CD4-positive, alpha-beta memory T cell (primary cell): ENCODE measurements at regions not wholly inside any gene's neighbourhood (a gene's known extent, or its start where the extent isn't known, plus 50 kb on each side); places are given as distances from the start of the nearest gene placed in this dataset.

Experiments
- CTCF ChIA-PET: fragments of 350-600 bp; sonication (Branson Sonifier 250); formaldehyde crosslinking; loops from one replicate; lab custom pipeline; 2021; ENCODE audit warnings: inconsistent platforms; ENCODE audit not compliant: partially characterized antibody; lab: Charles Lee
- POLR2A ChIA-PET: fragments of 350-600 bp; sonication (Branson Sonifier 250); formaldehyde crosslinking; loops from one replicate; lab custom pipeline; 2021; ENCODE audit not compliant: partially characterized antibody; lab: Charles Lee
- DNase-seq, 5 donors: peaks; one replicate each; pipeline versions ENCODE4 v3.0.0 to v3.0.0-alpha.2; 2020 to 2022; ENCODE audit warnings: mixed read lengths in 1 of 5
- H3K27ac ChIP-seq: one replicate; pipeline ENCODE4 v1.7.0; 2013; ENCODE audit warnings: low read depth, low read length
- H3K27me3 ChIP-seq: 2 replicates; pipeline ENCODE4 v1.7.0; 2013; ENCODE audit warnings: mild to moderate bottlenecking, low read length, moderate library complexity; ENCODE audit not compliant: insufficient read depth
- H3K36me3 ChIP-seq: 2 replicates; pipeline ENCODE4 v1.7.0; 2013; ENCODE audit warnings: mild to moderate bottlenecking, low read length, moderate library complexity; ENCODE audit not compliant: insufficient read depth
- H3K4me1 ChIP-seq: 2 replicates; pipeline ENCODE4 v1.7.0; 2013; ENCODE audit warnings: mild to moderate bottlenecking, low read length, moderate library complexity; ENCODE audit not compliant: insufficient read depth
- H3K4me3 ChIP-seq, 2 donors: one replicate each; pipeline ENCODE4 v1.7.0; 2013; ENCODE audit warnings: low read length in 2 of 2, mild to moderate bottlenecking in 1 of 2
- H3K9me3 ChIP-seq, 2 donors: one replicate each; pipeline ENCODE4 v1.7.0; 2013; ENCODE audit warnings: low read length in 2 of 2, control low read depth in 1 of 2; ENCODE audit not compliant: control insufficient read depth in 1 of 2
- H3K27ac Mint-ChIP-seq, 7 donors: one replicate each; pipeline ENCODE4 v1.8.0; 2020 to 2021; ENCODE audit warnings: mixed read lengths in 7 of 7, mild to moderate bottlenecking in 6 of 7, inconsistent platforms in 3 of 7, moderate library complexity in 3 of 7
- H3K27me3 Mint-ChIP-seq, 2 donors: one replicate each; pipeline ENCODE4 v1.8.0; 2020 to 2021; ENCODE audit warnings: mixed read lengths in 2 of 2
- H3K36me3 Mint-ChIP-seq, 2 donors: one replicate each; pipeline ENCODE4 v1.8.0; 2020 to 2021; ENCODE audit warnings: mixed read lengths in 2 of 2, inconsistent platforms in 1 of 2, mild to moderate bottlenecking in 1 of 2
- H3K4me1 Mint-ChIP-seq, 4 donors: one replicate each; pipeline ENCODE4 v1.8.0; 2020 to 2021; ENCODE audit warnings: mixed read lengths in 4 of 4, mild to moderate bottlenecking in 1 of 4
- H3K4me3 Mint-ChIP-seq, 8 donors: one replicate each; pipeline ENCODE4 v1.8.0; 2020 to 2021; ENCODE audit warnings: mixed read lengths in 8 of 8, mild to moderate bottlenecking in 7 of 8, moderate library complexity in 6 of 8, inconsistent platforms in 3 of 8
- H3K9me3 Mint-ChIP-seq, 8 donors: one replicate each; pipeline ENCODE4 v1.8.0; 2020 to 2021; ENCODE audit warnings: mixed read lengths in 8 of 8, mild to moderate bottlenecking in 5 of 8, inconsistent platforms in 3 of 8, moderate library complexity in 1 of 8
- intact Hi-C: fragments of 100-400 bp; cut with micrococcal nuclease; formaldehyde crosslinking; loops from one replicate; pipeline ENCODE4 v1.15.1; 2023

GRCh38 chr22:47299863-47300697 is 537.6 kb downstream of the TBC1D22A start:
- no peaks in the 10 kb centered on the region for H3K4me1 Mint-ChIP-seq
- no peak overlapping the region for H3K4me3 Mint-ChIP-seq
- Histone ChIP-seq H3K27me3 (no peaks in the 10 kb centered on the region), H3K4me1 (no peaks in the 10 kb centered on the region), H3K27ac (no peak overlapping the region), H3K9me3 (no peaks in the 10 kb centered on the region), H3K4me3 (no peak overlapping the region), H3K36me3 (no peaks in the 10 kb centered on the region)
- H3K27ac Mint-ChIP-seq: no peak overlapping the region
- intact Hi-C loops: no loop called here
- no peaks in the 10 kb centered on the region for H3K36me3 Mint-ChIP-seq
- ChIA-PET CTCF (no interaction called here), POLR2A (no interaction called here)
- H3K27me3 Mint-ChIP-seq: no peaks in the 10 kb centered on the region
- peaks cover 0 to 2% (median 0%) of the 10 kb centered on the region in 8 donors for H3K9me3 Mint-ChIP-seq
- no peak for DNase-seq

DNA sequence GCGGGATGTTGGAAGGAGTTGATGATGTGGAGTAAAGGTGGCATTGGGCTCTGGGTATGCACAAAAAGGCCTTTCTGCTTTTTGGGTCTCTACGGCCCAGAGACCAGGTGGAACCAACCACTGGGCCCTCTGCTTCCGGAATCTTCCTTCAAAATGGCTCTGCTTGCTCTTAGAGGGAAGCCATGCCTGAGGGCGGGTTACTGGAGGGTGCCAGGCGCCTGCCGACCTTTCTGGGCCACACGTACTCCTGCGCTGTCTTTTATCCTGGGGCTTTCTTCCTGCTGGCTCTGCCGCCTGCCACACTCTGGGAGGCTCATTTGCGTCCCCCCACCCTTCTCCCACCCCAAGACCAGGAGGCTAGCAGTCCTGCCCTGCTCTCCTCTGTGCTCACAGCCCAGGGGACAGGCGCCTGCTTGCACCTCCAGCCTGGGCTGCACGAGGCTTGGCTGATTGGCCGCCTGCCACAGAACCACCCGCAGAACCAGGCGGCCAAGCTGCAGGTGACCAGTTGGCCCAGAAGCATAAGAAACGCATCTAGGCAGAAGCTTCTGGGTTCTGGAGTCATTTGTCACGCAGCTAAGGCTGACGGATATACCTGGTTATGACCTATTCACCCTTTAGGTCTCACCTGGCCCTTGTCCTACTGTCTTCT is 536.9 kb downstream of the TBC1D22A start:
- H3K27ac Mint-ChIP-seq: no peak overlapping the region
- no peaks in the 10 kb centered on the region for H3K9me3 ChIP-seq
- H3K27me3 ChIP-seq: no peaks in the 10 kb centered on the region
- no peak overlapping the region for H3K4me3 Mint-ChIP-seq
- peaks cover 0 to 2% (median 0%) of the 10 kb centered on the region in 8 donors for H3K9me3 Mint-ChIP-seq
- no peaks in the 10 kb centered on the region for H3K36me3 ChIP-seq
- no peak for DNase-seq
- ChIA-PET CTCF (no interaction called here), POLR2A (no interaction called here)
- intact Hi-C loops: no loop called here
- no peaks in the 10 kb centered on the region for H3K4me1 Mint-ChIP-seq
- H3K27me3 Mint-ChIP-seq: peaks cover 0 to 4% of the 10 kb centered on the region in 2 donors
- H3K4me3 ChIP-seq: no peak overlapping the region
- H3K36me3 Mint-ChIP-seq: no peaks in the 10 kb centered on the region
- H3K4me1 ChIP-seq: no peaks in the 10 kb centered on the region
- H3K27ac ChIP-seq: no peak overlapping the region

DNA sequence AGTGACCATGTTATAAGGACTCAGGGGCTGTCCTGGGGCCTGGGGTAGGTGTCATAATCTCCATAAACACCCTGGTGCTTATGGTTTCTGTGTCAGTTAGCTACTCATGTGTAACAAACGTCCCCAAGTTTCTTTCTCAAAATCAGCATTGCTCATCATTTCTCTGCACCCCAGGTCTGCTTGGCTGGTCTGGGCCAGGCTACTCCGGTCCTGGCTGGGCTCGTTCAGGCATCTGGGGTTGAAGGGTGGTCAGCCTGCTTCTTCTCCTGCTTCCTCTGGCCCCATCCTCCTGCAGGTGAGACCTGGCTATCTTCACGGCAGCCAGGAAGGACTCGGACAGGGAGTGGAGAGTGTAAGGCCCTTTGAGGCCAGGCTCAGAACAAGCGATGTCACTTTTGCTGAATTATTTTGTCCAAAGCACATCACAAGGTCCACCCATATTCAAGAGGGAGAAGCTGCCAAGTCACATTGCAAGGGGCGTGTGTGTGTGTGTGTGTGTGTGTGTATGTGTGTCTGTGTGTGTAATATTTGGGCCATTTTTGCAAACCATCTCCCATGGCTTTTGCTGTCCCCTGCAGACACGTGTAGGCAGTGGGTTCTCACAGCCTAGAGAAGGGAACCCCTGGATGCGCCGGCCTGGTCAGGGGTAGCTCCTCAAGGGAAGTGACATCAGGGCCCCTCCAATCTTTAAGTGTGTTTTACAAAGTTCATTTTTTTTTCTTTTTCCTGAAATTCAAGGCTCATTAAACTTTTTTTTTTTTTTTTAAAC is 535.8 kb downstream of the TBC1D22A start:
- intact Hi-C loops: no loop called here
- POLR2A ChIA-PET: no interaction called here
- H3K9me3 Mint-ChIP-seq: peaks cover 0 to 2% (median 0%) of the 10 kb centered on the region in 8 donors

DNA sequence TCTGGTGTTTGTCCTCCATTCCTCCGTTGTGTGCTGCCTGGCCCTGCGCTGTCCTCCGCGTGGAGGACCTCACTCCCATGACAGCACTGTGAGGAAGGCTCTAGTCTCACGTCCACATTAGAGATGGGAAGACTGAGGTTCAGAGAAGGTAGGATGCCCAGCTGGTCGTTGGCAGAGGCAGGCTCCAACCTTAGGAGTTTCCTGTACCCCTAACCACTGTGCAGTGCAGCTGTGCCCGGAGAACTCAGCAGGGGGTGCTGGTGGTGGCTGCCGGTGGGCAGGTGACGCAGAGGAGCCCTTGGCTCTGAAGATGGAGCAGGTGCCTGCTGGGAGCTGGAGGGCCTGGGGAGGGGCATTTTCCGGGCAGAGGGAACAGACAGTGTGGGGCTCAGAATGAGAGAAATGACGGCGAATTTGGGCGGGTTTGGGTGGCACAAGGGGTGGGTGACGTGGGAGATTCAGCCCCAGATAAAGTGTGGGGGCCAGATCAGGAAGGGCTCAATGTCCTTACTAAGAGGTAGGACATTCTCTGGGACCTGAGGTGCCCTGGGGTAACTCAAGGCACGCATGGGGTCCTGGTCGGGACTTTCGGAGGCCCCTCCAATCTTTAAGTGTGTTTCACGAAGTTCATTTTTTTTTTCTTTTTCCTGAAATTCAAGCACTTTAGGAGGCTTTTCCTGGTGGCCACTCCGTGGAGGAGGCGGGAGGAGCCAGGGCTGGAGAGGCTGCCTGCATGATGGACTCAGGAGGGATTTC is 535.0 kb downstream of the TBC1D22A start:
- Mint-ChIP-seq H3K27me3 (peaks cover 0 to 5% of the 10 kb centered on the region in 2 donors), H3K27ac (no peak overlapping the region), H3K4me1 (peaks cover 0 to 1% (median 0%) of the 10 kb centered on the region in 4 donors), H3K36me3 (no peaks in the 10 kb centered on the region), H3K9me3 (peaks cover 0 to 2% (median 0%) of the 10 kb centered on the region in 8 donors), H3K4me3 (no peak overlapping the region)
- no peak for DNase-seq
- ChIA-PET CTCF (no interaction called here), POLR2A (no interaction called here)
- Histone ChIP-seq H3K27ac (no peak overlapping the region), H3K9me3 (no peaks in the 10 kb centered on the region), H3K27me3 (no peaks in the 10 kb centered on the region), H3K4me3 (no peak overlapping the region), H3K36me3 (no peaks in the 10 kb centered on the region), H3K4me1 (no peaks in the 10 kb centered on the region)
- intact Hi-C loops: no loop called here

More for the DNA sequence above, 535.8 kb downstream of the TBC1D22A start:
- Mint-ChIP-seq H3K27me3 (peaks cover 0 to 5% of the 10 kb centered on the region in 2 donors), H3K4me1 (peaks cover 0 to 1% (median 0%) of the 10 kb centered on the region in 4 donors), H3K4me3 (no peak overlapping the region), H3K36me3 (no peaks in the 10 kb centered on the region), H3K27ac (no peak overlapping the region)
- H3K4me1 ChIP-seq: no peaks in the 10 kb centered on the region
- CTCF ChIA-PET: no interaction called here
- no peaks in the 10 kb centered on the region for H3K27me3 ChIP-seq
- no peak overlapping the region for H3K4me3 ChIP-seq
- no peaks in the 10 kb centered on the region for H3K9me3 ChIP-seq
- no peak overlapping the region for H3K27ac ChIP-seq
- no peaks in the 10 kb centered on the region for H3K36me3 ChIP-seq
- DNase-seq: no peak

- Mint-ChIP-seq H3K36me3 (no peaks in the 10 kb centered on the region), H3K27me3 (peaks cover 0 to 5% of the 10 kb centered on the region in 2 donors), H3K27ac (no peak overlapping the region), H3K9me3 (peaks cover 0 to 2% (median 0%) of the 10 kb centered on the region in 8 donors), H3K4me3 (no peak overlapping the region), H3K4me1 (peaks cover 0 to 1% (median 0%) of the 10 kb centered on the region in 4 donors)
- H3K4me1 ChIP-seq: no peaks in the 10 kb centered on the region
- no peak overlapping the region for H3K4me3 ChIP-seq
- no peaks in the 10 kb centered on the region for H3K27me3 ChIP-seq
- no peaks in the 10 kb centered on the region for H3K36me3 ChIP-seq
- no peaks in the 10 kb centered on the region for H3K9me3 ChIP-seq
- intact Hi-C loops: no loop called here
- POLR2A ChIA-PET: no interaction called here
- H3K27ac ChIP-seq: no peak overlapping the region
- DNase-seq: no peak
- CTCF ChIA-PET: no interaction called here
These were observed 534.2 kb downstream of the TBC1D22A start for GRCh38 chr22:47296405-47297260.

DNA sequence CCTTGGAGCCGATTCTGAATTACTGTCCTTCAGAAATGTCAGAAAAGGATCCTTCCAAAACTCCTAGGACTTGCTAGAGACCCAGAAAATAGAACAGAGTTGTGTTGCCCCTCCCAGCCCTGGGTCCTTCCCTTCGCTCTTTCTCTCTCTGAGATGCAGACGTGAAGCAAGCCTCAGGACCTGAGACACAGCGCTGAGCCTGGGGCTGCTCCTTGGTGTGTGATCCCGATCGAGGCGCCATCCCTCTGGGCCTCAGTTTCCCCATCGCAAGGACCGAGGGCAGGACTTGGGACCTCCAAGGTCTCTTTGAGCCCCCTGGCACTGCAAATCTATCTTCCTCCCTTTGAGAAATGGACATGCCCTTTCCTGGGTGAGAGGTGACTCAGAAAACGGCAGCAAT is 533.5 kb downstream of the TBC1D22A start:
- H3K27me3 ChIP-seq: no peaks in the 10 kb centered on the region
- ChIA-PET CTCF (no interaction called here), POLR2A (no interaction called here)
- H3K9me3 Mint-ChIP-seq: peaks cover 0 to 2% (median 0%) of the 10 kb centered on the region in 8 donors
- H3K36me3 ChIP-seq: no peaks in the 10 kb centered on the region
- H3K4me1 ChIP-seq: no peaks in the 10 kb centered on the region
- H3K27ac Mint-ChIP-seq: peak overlapping the region in 1 of 7 donors; percentile 13
- no peak overlapping the region for H3K4me3 ChIP-seq
- H3K4me1 Mint-ChIP-seq: peaks cover 0 to 1% (median 0%) of the 10 kb centered on the region in 4 donors
- DNase-seq: no peak
- no peaks in the 10 kb centered on the region for H3K9me3 ChIP-seq
- H3K36me3 Mint-ChIP-seq: no peaks in the 10 kb centered on the region
- no peak overlapping the region for H3K27ac ChIP-seq
- peaks cover 0 to 5% of the 10 kb centered on the region in 2 donors for H3K27me3 Mint-ChIP-seq
- intact Hi-C loops: no loop called here
- no peak overlapping the region for H3K4me3 Mint-ChIP-seq
